ENCODE measurements at regions not wholly inside any gene's neighbourhood (a gene's known extent, or its start where the extent isn't known, plus 50 kb on each side); places are given as distances from the start of the nearest gene placed in this dataset.
"Not testable (repeated sequence)": the region's sequence is repeated elsewhere in the genome, so short reads cannot be mapped to it uniquely, and the experiment has no call there.

DNA sequence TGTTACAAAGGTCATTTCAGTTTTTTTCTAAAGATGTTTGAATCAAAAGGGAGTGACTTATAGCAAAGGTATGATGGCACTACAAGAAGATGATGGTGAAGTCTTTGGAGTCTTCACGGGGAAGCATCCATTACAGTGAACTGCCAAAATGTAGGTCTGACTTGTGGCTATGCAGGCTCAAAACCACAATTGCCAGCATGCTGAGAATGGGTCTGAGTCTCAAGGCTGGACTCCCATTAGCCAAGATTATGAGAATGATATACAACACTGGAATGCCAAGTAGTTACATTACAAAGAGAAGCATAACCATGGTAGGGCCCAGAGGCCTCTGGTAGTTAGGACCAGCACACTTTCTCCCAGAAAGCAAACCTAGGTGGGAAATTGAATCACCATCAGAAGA is 194.2 kb downstream of the MTHFS start:
- no peak for DNase-seq (ENCODE audit: extremely low read depth in 1 of 11, low read depth in 9 of 11, low spot score in 4 of 11)

DNA sequence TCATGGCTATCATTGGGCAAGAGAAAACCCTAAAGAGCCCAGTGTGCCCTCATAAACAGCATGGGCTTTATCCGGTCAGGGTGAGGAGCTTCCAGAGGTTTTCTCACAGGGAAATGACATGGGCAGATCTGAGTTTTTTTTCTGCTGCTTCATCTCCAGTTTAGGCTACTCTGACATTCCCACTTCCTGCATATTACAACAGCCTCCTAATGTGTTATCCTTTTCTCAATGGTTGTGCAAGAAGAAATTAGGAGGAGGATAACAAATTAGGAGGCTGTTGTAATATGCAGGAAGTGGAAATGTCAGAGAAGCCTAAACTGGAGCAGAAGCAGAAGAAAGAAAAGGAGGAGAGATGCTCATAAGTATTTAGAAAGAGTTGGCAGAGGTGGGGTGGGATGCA is 175.6 kb downstream of the MTHFS start:
- no peak for DNase-seq (ENCODE audit: extremely low read depth in 1 of 11, low read depth in 9 of 11, low spot score in 4 of 11)

GRCh38 chr15:79724312-79724711 is 172.5 kb downstream of the MTHFS start:
- DNase-seq (ENCODE audit: extremely low read depth in 1 of 11, low read depth in 9 of 11, low spot score in 4 of 11) = no peak

DNA sequence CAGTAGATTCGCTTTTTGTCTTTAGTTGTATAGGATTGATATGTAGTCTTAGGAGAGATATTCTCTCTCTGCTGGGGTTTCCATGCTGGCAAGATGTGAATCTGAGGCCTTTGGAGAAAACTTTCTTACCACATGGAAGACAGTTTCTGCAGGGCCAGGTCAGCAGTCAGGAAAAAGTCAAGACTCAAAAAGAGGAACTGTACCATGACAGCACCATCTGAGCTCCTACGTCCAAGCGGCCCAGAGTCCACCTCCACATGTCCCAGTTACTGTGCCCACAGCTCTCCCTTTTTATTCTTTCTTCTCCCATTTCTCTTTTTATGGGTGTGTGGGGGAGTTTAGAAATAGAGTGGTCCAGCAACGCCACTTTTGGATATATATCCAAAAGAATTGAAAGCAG is 172.0 kb downstream of the MTHFS start:
- DNase-seq (ENCODE audit: extremely low read depth in 1 of 11, low read depth in 9 of 11, low spot score in 4 of 11) = no peak

GRCh38 chr15:79728867-79729266 is 167.9 kb downstream of the MTHFS start:
- no peak for DNase-seq (ENCODE audit: extremely low read depth in 1 of 11, low read depth in 9 of 11, low spot score in 4 of 11)

DNA sequence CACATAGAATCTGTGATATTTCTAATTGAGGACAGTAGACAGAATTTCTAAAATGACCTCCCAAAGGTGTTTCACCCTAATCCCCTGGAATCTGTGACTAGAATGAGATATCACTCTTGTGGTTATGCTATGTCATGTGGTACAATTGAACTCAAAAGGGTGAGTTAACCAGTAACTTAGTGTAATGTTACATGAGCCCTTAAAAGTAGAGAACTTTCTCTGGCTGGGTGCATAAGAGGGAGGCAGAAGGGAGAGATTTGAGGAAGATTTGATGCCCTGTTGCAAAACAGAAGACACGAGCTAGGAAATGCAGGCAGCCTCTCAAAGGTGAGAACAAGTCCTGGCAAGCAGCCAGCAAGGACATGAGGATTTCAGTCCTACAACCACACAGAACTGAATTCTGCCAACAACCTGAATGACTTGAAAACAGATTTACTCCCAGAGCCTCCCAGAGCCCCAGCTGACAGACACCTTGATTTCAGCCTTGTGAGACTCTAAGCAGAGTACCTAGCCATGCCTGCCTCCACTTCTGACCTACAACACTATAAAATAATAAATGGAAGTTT is 160.3 kb downstream of the MTHFS start:
- DNase-seq (ENCODE audit: extremely low read depth in 1 of 11, low read depth in 9 of 11, low spot score in 4 of 11) = no peak

DNA sequence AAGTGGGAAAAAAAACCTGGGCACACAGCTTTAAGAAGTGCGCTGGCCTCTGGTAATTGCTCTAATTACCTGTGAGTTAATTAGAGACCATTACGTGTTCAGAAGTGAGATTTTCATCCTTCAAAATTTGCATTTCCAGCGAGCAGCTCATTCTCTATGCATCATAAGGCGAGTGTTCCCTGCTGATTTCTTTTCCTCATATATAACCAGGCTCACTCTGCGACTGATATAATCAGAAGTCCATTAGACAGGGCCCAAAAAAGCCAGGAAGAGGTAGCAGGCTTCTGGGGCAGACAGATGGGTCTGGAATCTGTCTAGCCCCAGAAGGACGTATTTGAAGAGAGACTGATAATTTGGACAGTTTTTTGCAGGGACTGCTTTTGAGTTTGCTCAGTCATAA is 158.7 kb downstream of the MTHFS start:
- no peak for DNase-seq (ENCODE audit: extremely low read depth in 1 of 11, low read depth in 9 of 11, low spot score in 4 of 11)

DNA sequence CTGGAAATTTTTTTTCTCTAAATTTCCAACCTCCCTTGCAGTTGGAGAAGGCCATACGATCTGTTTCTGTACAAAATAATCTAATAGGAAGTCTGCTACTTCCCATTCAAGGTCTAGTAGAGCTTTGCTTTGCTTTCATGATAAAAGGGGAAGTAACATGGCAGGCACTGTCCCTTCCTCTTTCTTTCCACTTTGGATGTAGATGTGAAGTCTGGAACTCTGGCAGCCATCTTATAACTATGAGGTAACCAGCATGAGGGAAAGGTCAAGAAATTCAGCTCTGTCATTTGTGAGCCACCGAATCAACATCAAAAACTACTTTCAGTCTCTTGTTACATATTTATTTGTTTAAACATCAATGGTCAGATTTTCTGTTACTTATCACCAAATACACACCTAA is 156.3 kb downstream of the MTHFS start:
- DNase-seq (ENCODE audit: extremely low read depth in 1 of 11, low read depth in 9 of 11, low spot score in 4 of 11) = no peak

DNA sequence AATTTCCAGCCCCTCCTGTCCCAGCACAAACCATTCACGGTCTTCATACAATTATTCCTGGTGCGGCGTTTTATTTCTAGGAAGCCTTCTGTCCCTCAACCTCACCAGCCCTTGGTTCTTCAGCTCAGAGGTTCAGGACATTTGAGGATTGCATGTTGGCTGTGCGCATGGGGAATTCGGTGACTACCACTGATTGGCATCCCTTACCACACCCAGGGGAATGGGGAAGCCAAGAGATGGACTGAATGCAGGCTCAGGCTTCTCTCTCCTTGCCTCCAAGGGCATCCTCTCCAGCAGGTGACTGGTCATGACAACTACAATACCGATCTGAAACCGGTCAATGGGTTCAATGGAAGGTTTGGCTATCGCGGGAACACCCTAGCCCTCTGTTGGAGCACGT is 153.8 kb downstream of the MTHFS start:
- no peak for DNase-seq (ENCODE audit: extremely low read depth in 1 of 11, low read depth in 9 of 11, low spot score in 4 of 11)

- DNase-seq (ENCODE audit: extremely low read depth in 1 of 11, low read depth in 9 of 11, low spot score in 4 of 11) = not testable (repeated sequence)
These were observed 152.3 kb downstream of the MTHFS start for GRCh38 chr15:79744485-79744884.

- no peak for DNase-seq (ENCODE audit: extremely low read depth in 1 of 11, low read depth in 9 of 11, low spot score in 4 of 11)
These were observed 140.4 kb downstream of the MTHFS start for GRCh38 chr15:79756365-79756764.

DNA sequence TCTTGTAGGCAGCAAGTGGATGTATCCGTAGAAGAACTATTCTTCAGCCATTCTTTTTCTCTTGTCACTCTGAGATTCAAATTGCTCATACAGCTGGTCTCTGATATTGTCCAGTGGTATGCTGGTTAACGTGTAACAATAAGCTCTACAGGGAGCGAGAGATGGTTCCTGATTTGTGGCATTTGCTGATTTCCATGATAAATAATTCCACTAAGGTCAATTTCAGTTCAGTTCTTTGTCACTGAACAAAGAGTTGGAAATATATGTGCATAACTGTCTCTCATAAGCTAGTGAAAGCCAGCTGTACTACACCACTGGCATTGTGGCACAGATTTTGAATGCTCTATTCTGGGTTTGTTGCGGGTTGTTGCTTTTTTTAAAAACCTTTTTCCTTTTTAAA is 131.7 kb downstream of the MTHFS start:
- no peak for DNase-seq (ENCODE audit: extremely low read depth in 1 of 11, low read depth in 9 of 11, low spot score in 4 of 11)

GRCh38 chr15:79769069-79769481 is 127.7 kb downstream of the MTHFS start:
- no peak for DNase-seq (ENCODE audit: extremely low read depth in 1 of 11, low read depth in 9 of 11, low spot score in 4 of 11)

GRCh38 chr15:79769933-79770759 is 126.7 kb downstream of the MTHFS start:
- no peak for DNase-seq (ENCODE audit: extremely low read depth in 1 of 11, low read depth in 9 of 11, low spot score in 4 of 11)

GRCh38 chr15:79773128-79773527 is 123.7 kb downstream of the MTHFS start:
- no peak for DNase-seq (ENCODE audit: extremely low read depth in 1 of 11, low read depth in 9 of 11, low spot score in 4 of 11)

GRCh38 chr15:79775821-79776220 is 121.0 kb downstream of the MTHFS start:
- DNase-seq (ENCODE audit: extremely low read depth in 1 of 11, low read depth in 9 of 11, low spot score in 4 of 11) = no peak

DNA sequence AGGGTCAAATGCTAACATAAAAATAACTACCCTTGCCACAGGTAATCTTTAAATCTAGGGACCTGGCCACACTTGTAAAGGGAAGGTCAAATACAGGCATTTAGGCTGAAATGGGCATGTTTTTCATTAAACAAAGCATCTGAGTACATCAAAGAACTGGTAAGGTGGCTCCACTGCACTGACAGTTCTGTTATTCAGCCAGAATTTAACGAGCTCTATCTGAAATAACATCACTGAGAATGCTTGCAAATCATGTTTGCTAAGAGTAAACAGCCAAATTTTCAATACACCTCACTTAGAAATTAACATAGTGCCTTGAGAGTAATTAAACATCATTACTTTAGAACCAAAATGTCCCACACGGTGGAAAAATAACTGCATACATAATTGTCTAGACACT is 118.9 kb downstream of the MTHFS start:
- no peak for DNase-seq (ENCODE audit: extremely low read depth in 1 of 11, low read depth in 9 of 11, low spot score in 4 of 11)

DNA sequence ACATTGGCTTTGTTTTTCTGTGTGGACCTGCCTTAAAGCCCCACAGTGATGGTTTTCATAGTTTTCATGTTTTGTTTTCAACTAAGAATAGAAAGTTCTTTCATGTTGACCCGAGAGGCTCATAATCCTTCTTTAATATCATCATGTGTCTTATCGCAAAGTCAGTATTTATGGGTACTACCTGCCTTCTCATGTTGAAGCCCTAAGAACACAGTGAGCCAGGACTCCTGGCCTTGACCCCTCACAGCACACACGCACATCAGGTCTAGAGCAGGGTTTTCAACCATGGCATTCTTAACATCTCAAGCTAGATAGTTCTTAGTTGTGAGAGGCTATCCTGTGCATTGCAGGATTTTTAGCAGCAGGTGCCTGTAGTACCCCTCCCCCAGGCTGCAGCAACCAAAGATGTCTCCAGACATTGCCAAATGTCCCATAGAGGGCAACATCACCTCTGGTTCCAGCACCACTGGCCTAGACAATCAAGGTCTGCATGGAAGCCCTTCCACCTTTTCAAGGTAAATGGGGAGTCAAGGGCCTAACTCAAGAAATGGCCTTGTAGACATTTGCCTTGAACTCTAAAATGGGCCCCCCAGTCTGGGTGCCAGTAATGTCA is 118.3 kb downstream of the MTHFS start:
- DNase-seq (ENCODE audit: extremely low read depth in 1 of 11, low read depth in 9 of 11, low spot score in 4 of 11) = no peak

DNA sequence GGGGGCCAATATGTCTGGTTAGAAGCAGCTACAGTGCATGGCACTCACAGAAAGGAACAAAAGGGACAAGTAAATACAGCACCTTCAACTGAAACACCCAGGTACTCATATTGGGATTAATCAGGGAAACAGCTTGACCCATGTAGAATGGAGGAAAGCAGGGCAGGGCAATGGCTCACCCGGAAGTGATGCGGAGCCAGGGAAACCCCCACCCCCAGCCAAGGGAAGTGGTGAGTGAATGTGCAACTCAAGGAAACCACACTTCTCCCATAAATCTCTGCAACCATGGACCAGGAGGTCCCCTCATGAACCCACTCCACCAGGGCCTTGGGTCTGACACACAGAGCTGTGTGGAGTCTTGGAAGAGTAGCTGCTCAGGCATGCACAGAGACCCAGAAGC is 117.1 kb downstream of the MTHFS start:
- no peak for DNase-seq (ENCODE audit: extremely low read depth in 1 of 11, low read depth in 9 of 11, low spot score in 4 of 11)

DNA sequence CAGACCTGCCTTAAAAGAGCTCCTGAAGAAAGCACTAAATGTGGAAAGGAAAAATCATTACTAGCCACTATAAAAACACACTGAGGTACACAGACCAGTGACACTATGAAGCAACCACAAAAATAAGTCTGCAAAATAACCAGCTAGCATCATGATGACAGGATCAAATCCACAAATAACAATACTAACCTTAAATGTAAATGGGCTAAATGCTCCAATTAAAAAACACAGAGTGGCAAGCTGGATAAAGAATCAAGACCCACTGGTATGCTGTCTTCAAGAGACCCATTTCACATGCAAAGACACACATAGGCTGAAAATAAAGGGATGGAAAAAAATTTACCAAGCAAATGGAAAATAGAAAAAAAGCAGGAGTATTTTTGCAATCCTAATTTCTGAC is 114.5 kb downstream of the MTHFS start:
- DNase-seq (ENCODE audit: extremely low read depth in 1 of 11, low read depth in 9 of 11, low spot score in 4 of 11) = not testable (repeated sequence)

All from renal cortex interstitium (tissue), 11 donors.